ENCODE measurements at regions not wholly inside any gene's neighbourhood (a gene's known extent, or its start where the extent isn't known, plus 50 kb on each side); places are given as distances from the start of the nearest gene placed in this dataset.

DNA sequence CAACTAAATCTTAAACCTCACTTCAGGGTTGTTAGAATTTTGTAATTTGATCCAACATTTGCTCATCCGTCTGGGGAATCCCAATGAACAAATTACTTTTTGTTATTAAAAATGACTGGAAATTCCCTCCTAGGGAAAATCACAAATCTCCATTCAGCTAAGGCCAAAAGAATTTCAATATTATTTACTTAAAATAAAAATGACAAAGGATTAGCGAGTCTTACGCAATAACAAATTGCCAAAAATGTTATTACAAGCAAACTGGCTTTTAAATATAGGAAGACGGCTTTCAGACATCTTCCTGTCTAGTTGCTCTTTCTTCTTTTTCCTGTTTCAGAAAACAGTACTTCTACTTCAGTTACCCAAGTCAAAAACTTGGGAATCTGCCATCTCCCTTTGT lies 92.4 kb upstream of the TSPAN8 start:
- TF ChIP-seq, protein P1, sequence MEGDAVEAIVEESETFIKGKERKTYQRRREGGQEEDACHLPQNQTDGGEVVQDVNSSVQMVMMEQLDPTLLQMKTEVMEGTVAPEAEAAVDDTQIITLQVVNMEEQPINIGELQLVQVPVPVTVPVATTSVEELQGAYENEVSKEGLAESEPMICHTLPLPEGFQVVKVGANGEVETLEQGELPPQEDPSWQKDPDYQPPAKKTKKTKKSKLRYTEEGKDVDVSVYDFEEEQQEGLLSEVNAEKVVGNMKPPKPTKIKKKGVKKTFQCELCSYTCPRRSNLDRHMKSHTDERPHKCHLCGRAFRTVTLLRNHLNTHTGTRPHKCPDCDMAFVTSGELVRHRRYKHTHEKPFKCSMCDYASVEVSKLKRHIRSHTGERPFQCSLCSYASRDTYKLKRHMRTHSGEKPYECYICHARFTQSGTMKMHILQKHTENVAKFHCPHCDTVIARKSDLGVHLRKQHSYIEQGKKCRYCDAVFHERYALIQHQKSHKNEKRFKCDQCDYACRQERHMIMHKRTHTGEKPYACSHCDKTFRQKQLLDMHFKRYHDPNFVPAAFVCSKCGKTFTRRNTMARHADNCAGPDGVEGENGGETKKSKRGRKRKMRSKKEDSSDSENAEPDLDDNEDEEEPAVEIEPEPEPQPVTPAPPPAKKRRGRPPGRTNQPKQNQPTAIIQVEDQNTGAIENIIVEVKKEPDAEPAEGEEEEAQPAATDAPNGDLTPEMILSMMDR (conservative IDR thresholded peaks at IDR 0.05; ENCODE audit: low read length), result no peak
- no peak for TF ChIP-seq EZH2phosphoT487 (IDR thresholded peaks at IDR 0.05; ENCODE audit: borderline replicate concordance, low read depth, low read length)
